ENCODE measurements at regions not wholly inside any gene's neighbourhood (a gene's known extent, or its start where the extent isn't known, plus 50 kb on each side); places are given as distances from the start of the nearest gene placed in this dataset.

GRCh38 chr17:77619851-77620250, 338.7 kb upstream of the TNRC6C start:
- TF ChIP-seq ZNF76 (tag by site-specific recombination; IDR thresholded peaks at IDR 0.05; ENCODE audit: borderline replicate concordance, low read depth) (no peak), CTCF (tag by site-specific recombination; IDR thresholded peaks at IDR 0.05) (no peak), ZNF274 (IDR thresholded peaks at IDR 0.05; ENCODE audit: low read length) (no peak), ZNF274 (tag by site-specific recombination; IDR thresholded peaks at IDR 0.05; ENCODE audit: borderline replicate concordance) (no peak), ZNF354C (tag by site-specific recombination; IDR thresholded peaks at IDR 0.05; ENCODE audit: borderline replicate concordance, low read depth) (no peak), ZNF707 (tag by site-specific recombination; IDR thresholded peaks at IDR 0.05) (no peak), SP3 (tag by site-specific recombination; IDR thresholded peaks at IDR 0.05) (no peak), ZNF791 (tag by site-specific recombination; IDR thresholded peaks at IDR 0.05) (no peak), ZNF585B (tag by site-specific recombination; IDR thresholded peaks at IDR 0.05) (no peak), MYNN (tag by site-specific recombination; IDR thresholded peaks at IDR 0.05; ENCODE audit: borderline replicate concordance) (no peak), ZNF146 (tag by site-specific recombination; IDR thresholded peaks at IDR 0.05) (no peak), ELK4 (IDR thresholded peaks at IDR 0.05; ENCODE audit: borderline replicate concordance, low read depth, low read length) (no peak), BCL11A (tag by site-specific recombination; IDR thresholded peaks at IDR 0.05; ENCODE audit: low read depth) (no peak), ZNF211 (tag by site-specific recombination; IDR thresholded peaks at IDR 0.05; ENCODE audit: low read depth) (no peak), PRDM10 (tag by site-specific recombination; IDR thresholded peaks at IDR 0.05) (no peak)
